GM23338 (cell line): ENCODE measurements at regions not wholly inside any gene's neighbourhood (a gene's known extent, or its start where the extent isn't known, plus 50 kb on each side); places are given as distances from the start of the nearest gene placed in this dataset.

ENCODE experiments used
- ATAC-seq: fragments of 200-7000 bp; cut with Tn5 transposase; 3 replicates; pipeline ENCODE4 v1.9.1; 2020
- DNase-seq: peaks from one replicate; pipeline ENCODE4 v3.0.0-alpha.2; 2015; ENCODE audit warnings: low spot score
- H2AFZ ChIP-seq: fragments of 200-600 bp; sonication (generic); 2 replicates; pipeline ENCODE4 v1.8.0; 2016; ENCODE audit warnings: antibody characterized with exemption, mild to moderate bottlenecking, moderate library complexity
- H3F3A ChIP-seq: fragments of 200-600 bp; sonication (generic); replicated peaks from 2 replicates; pipeline ENCODE4 v1.8.0; 2017; ENCODE audit warnings: antibody characterized with exemption, mixed run types, low read depth
- H3K27ac ChIP-seq: fragments of 200-600 bp; sonication (generic); 2 replicates; pipeline ENCODE4 v1.6.1; 2016; ENCODE audit warnings: low read depth
- H3K27me3 ChIP-seq: fragments of 200-600 bp; sonication (generic); 2 replicates; pipeline ENCODE4 v1.8.0; 2016; ENCODE audit warnings: mild to moderate bottlenecking, mixed run types, moderate library complexity; ENCODE audit not compliant: insufficient read depth
- H3K36me3 ChIP-seq: fragments of 200-600 bp; sonication (generic); 2 replicates; pipeline ENCODE4 v1.8.0; 2016; ENCODE audit warnings: mild to moderate bottlenecking; ENCODE audit not compliant: insufficient read depth
- H3K4me1 ChIP-seq: fragments of 200-600 bp; sonication (generic); 2 replicates; pipeline ENCODE4 v1.8.0; 2016; ENCODE audit warnings: mild to moderate bottlenecking, moderate library complexity; ENCODE audit not compliant: insufficient read depth
- H3K4me2 ChIP-seq: fragments of 200-600 bp; sonication (generic); 2 replicates; pipeline ENCODE4 v1.7.1; 2017; ENCODE audit warnings: mixed run types
- H3K4me3 ChIP-seq: fragments of 200-600 bp; sonication (generic); 2 replicates; pipeline ENCODE4 v1.6.1; 2016; ENCODE audit warnings: mixed run types
- H3K79me2 ChIP-seq: fragments of 200-600 bp; sonication (generic); replicated peaks from 2 replicates; pipeline ENCODE4 v1.8.0; 2017; ENCODE audit warnings: mild to moderate bottlenecking; ENCODE audit not compliant: insufficient read depth
- H3K9me2 ChIP-seq: fragments of 200-600 bp; sonication (generic); 2 replicates; pipeline ENCODE4 v1.8.0; 2017; ENCODE audit not compliant: insufficient read depth
- H4K20me1 ChIP-seq: fragments of 200-600 bp; sonication (generic); replicated peaks from 2 replicates; pipeline ENCODE4 v1.8.0; 2017; ENCODE audit warnings: mild to moderate bottlenecking; ENCODE audit not compliant: insufficient read depth
- H3K27ac Mint-ChIP-seq: 2 replicates; pipeline ENCODE4 v1.8.0; 2020; ENCODE audit warnings: inconsistent platforms, mild to moderate bottlenecking, moderate library complexity, mixed read lengths
- H3K27me3 Mint-ChIP-seq: 3 replicates; pipeline ENCODE4 v1.8.0; 2022; ENCODE audit warnings: low read depth, mild to moderate bottlenecking, moderate library complexity, mixed read lengths, inconsistent platforms; ENCODE audit not compliant: insufficient read depth, poor library complexity
- H3K36me3 Mint-ChIP-seq: 3 replicates; pipeline ENCODE4 v1.8.0; 2021; ENCODE audit warnings: low read depth, mild to moderate bottlenecking, inconsistent platforms, moderate library complexity, mixed read lengths
- H3K4me1 Mint-ChIP-seq: 3 replicates; pipeline ENCODE4 v1.8.0; 2020; ENCODE audit warnings: mild to moderate bottlenecking, inconsistent platforms, mixed read lengths
- H3K4me3 Mint-ChIP-seq: 3 replicates; pipeline ENCODE4 v1.8.0; 2021; ENCODE audit warnings: moderate library complexity, mild to moderate bottlenecking, inconsistent platforms, mixed read lengths
- H3K9me3 Mint-ChIP-seq: 3 replicates; pipeline ENCODE4 v1.8.0; 2020; ENCODE audit warnings: moderate library complexity, mild to moderate bottlenecking, inconsistent platforms, mixed read lengths
- CTCF ChIP-seq, 2 experiments: fragments of 200-600 bp in 1 of 2; sonication (generic) in 1 of 2; conservative IDR thresholded peaks; 2 replicates each; pipeline versions ENCODE4 v1.5.1 to v1.6.1; 2016 to 2017; ENCODE audit warnings: antibody characterized with exemption in 2 of 2, low read depth in 2 of 2, mild to moderate bottlenecking in 2 of 2, moderate library complexity in 1 of 2
- ETS1 ChIP-seq: IDR thresholded peaks from 2 replicates; pipeline ENCODE4 v1.6.1; 2016; ENCODE audit warnings: antibody characterized with exemption
- EZH2 ChIP-seq: fragments of 200-600 bp; sonication (generic); IDR thresholded peaks from one replicate; pipeline ENCODE4 v1.8.0; 2017; ENCODE audit warnings: antibody characterized with exemption, mild to moderate bottlenecking, low read depth; ENCODE audit not compliant: unreplicated experiment
- EZH2phosphoT487 ChIP-seq: fragments of 200-600 bp; sonication (generic); IDR thresholded peaks from one replicate; pipeline ENCODE4 v1.8.1; 2018; ENCODE audit warnings: antibody characterized with exemption; ENCODE audit not compliant: unreplicated experiment
- POLR2AphosphoS5 ChIP-seq: IDR thresholded peaks from 2 replicates; pipeline ENCODE4 v1.6.1; 2016; ENCODE audit warnings: antibody characterized with exemption, low read depth
- REST ChIP-seq: IDR thresholded peaks from one replicate; pipeline ENCODE4 v1.6.1; 2018; ENCODE audit warnings: antibody characterized with exemption; ENCODE audit not compliant: unreplicated experiment
- STAT1 ChIP-seq: IDR thresholded peaks from one replicate; pipeline ENCODE4 v1.6.1; 2016; ENCODE audit warnings: antibody characterized with exemption; ENCODE audit not compliant: unreplicated experiment
- ZNF114 ChIP-seq: fragments of 250-450 bp; sonication (Bioruptor Pico); IDR thresholded peaks from 2 replicates; pipeline ENCODE4 v1.5.0; 2020; ENCODE audit warnings: mild to moderate bottlenecking, moderate library complexity
- ZNF331 ChIP-seq: fragments of 250-450 bp; sonication (Bioruptor Pico); IDR thresholded peaks from 2 replicates; pipeline ENCODE4 v1.5.0; 2020; ENCODE audit warnings: low read depth, mild to moderate bottlenecking, moderate library complexity

- Histone ChIP-seq H3K27me3 (no peaks in the 10 kb centered on the region), H3K79me2 (no peaks in the 10 kb centered on the region), H3K4me3 (no peak overlapping the region), H3K36me3 (no peaks in the 10 kb centered on the region), H3F3A (no peaks in the 10 kb centered on the region), H4K20me1 (no peaks in the 10 kb centered on the region), H2AFZ (no peak overlapping the region), H3K27ac (no peak overlapping the region), H3K9me2 (peaks cover 5% of the 10 kb centered on the region), H3K4me2 (no peak overlapping the region), H3K4me1 (no peaks in the 10 kb centered on the region)
- Mint-ChIP-seq H3K9me3 (peaks cover 9% of the 10 kb centered on the region; the same call in 1 of the 3 replicates), H3K4me1 (peaks cover 2% of the 10 kb centered on the region; the same call in 2 of the 3 replicates), H3K27me3 (peaks cover 10% of the 10 kb centered on the region), H3K27ac (no peak overlapping the region), H3K4me3 (no peak overlapping the region), H3K36me3 (peaks cover 6% of the 10 kb centered on the region; the same call in 1 of the 3 replicates)
- ATAC-seq (no peak), DNase-seq (no peak)
- TF ChIP-seq EZH2phosphoT487 (no peak), ZNF114 (CRISPR knock-in tag) (no peak), CTCF (conservative IDR thresholded peaks at IDR 0.05; ENCODE audit: low read depth in 2 of 2) (no peak), ZNF331 (no peak), REST (no peak), STAT1 (no peak), EZH2 (no peak), ETS1 (no peak), POLR2AphosphoS5 (no peak)
Observed at GRCh38 chr1:29916656-29917369, 680.5 kb downstream of the PTPRU start.
